Mesenchymal stem cell (in vitro differentiated cells and primary cell): ENCODE measurements at regions not wholly inside any gene's neighbourhood (a gene's known extent, or its start where the extent isn't known, plus 50 kb on each side); places are given as distances from the start of the nearest gene placed in this dataset.

Experiments used
- DNase-seq: peaks from one replicate; pipeline ENCODE4 v3.0.0-alpha.2; 2013
- H2AFZ ChIP-seq: one replicate; pipeline ENCODE4 v1.6.1; 2013; ENCODE audit warnings: low read depth, mild to moderate bottlenecking, control low read depth, inconsistent platforms, low read length, moderate library complexity
- H2AK5ac ChIP-seq: 2 replicates; pipeline ENCODE4 v1.6.1; 2013; ENCODE audit warnings: low read length, moderate library complexity, mild to moderate bottlenecking, inconsistent platforms; ENCODE audit not compliant: severe bottlenecking
- H2BK120ac ChIP-seq: one replicate; pipeline ENCODE4 v1.6.1; 2013; ENCODE audit warnings: low read depth, mild to moderate bottlenecking, inconsistent platforms, low read length, moderate library complexity
- H2BK12ac ChIP-seq, 2 experiments: one replicate each; pipeline ENCODE4 v1.6.1; 2013; ENCODE audit warnings: inconsistent platforms in 2 of 2, low read length in 2 of 2, mild to moderate bottlenecking in 2 of 2, moderate library complexity in 2 of 2, control low read depth in 1 of 2
- H2BK15ac ChIP-seq: one replicate; pipeline ENCODE4 v1.6.1; 2013; ENCODE audit warnings: mild to moderate bottlenecking, low read depth, inconsistent platforms; ENCODE audit not compliant: poor library complexity, severe bottlenecking
- H2BK5ac ChIP-seq: 2 replicates; pipeline ENCODE4 v1.6.1; 2013; ENCODE audit warnings: low read depth, mild to moderate bottlenecking, low read length, control low read depth, inconsistent platforms; ENCODE audit not compliant: poor library complexity, severe bottlenecking
- H3K14ac ChIP-seq, 2 experiments: one replicate each; pipeline ENCODE4 v1.6.1; 2013; ENCODE audit warnings: inconsistent platforms in 2 of 2, low read length in 2 of 2, control low read depth in 1 of 2, mild to moderate bottlenecking in 1 of 2, moderate library complexity in 1 of 2
- H3K18ac ChIP-seq, 2 experiments: one replicate each; pipeline ENCODE4 v1.6.1; 2013; ENCODE audit warnings: inconsistent platforms in 2 of 2, low read length in 2 of 2, control low read depth in 1 of 2, low read depth in 1 of 2, mild to moderate bottlenecking in 1 of 2
- H3K23ac ChIP-seq, 2 experiments: one replicate each; pipeline ENCODE4 v1.6.1; 2013; ENCODE audit warnings: inconsistent platforms in 2 of 2, low read length in 2 of 2, mild to moderate bottlenecking in 2 of 2, moderate library complexity in 2 of 2, control low read depth in 1 of 2
- H3K27ac ChIP-seq: 2 replicates; pipeline ENCODE4 v1.5.1; 2013; ENCODE audit warnings: mild to moderate bottlenecking, moderate library complexity, low read length, control low read depth, inconsistent platforms; ENCODE audit not compliant: poor library complexity, severe bottlenecking
- H3K27me3 ChIP-seq, 2 experiments: 2 replicates each; pipeline versions ENCODE4 v1.6.1 to v1.7.0; 2013; ENCODE audit warnings: low read length in 2 of 2, mild to moderate bottlenecking in 2 of 2, moderate library complexity in 2 of 2, control low read depth in 1 of 2, inconsistent platforms in 1 of 2; ENCODE audit not compliant: control insufficient read depth in 1 of 2, insufficient read depth in 1 of 2
- H3K36me3 ChIP-seq, 2 experiments: 2 replicates each; pipeline versions ENCODE4 v1.6.1 to v1.7.0; 2013; ENCODE audit warnings: low read length in 2 of 2, control low read depth in 1 of 2, inconsistent platforms in 1 of 2, low read depth in 1 of 2, mild to moderate bottlenecking in 1 of 2; ENCODE audit not compliant: insufficient read depth in 2 of 2, control insufficient read depth in 1 of 2
- H3K4ac ChIP-seq, 2 experiments: one replicate each; pipeline ENCODE4 v1.6.1; 2013; ENCODE audit warnings: inconsistent platforms in 2 of 2, low read length in 2 of 2, mild to moderate bottlenecking in 2 of 2, moderate library complexity in 2 of 2, control low read depth in 1 of 2, low read depth in 1 of 2
- H3K4me1 ChIP-seq: 2 replicates; pipeline ENCODE4 v1.6.1; 2013; ENCODE audit warnings: low read depth, low read length, control low read depth; ENCODE audit not compliant: control insufficient read depth, insufficient read depth
- H3K4me2 ChIP-seq: 2 replicates; pipeline ENCODE4 v1.6.1; 2013; ENCODE audit warnings: low read length, mild to moderate bottlenecking, inconsistent platforms; ENCODE audit not compliant: poor library complexity, severe bottlenecking
- H3K4me3 ChIP-seq, 2 experiments: 2 replicates each; pipeline versions ENCODE4 v1.5.1 to v1.7.0; 2013; ENCODE audit warnings: low read length in 2 of 2, mild to moderate bottlenecking in 2 of 2, control low read depth in 1 of 2, low read depth in 1 of 2; ENCODE audit not compliant: insufficient read depth in 1 of 2
- H3K79me1 ChIP-seq: replicated peaks from 2 replicates; pipeline ENCODE4 v1.6.1; 2013; ENCODE audit warnings: mild to moderate bottlenecking, control low read depth, low read length, inconsistent platforms; ENCODE audit not compliant: poor library complexity, severe bottlenecking
- H3K9ac ChIP-seq: 2 replicates; pipeline ENCODE4 v1.7.0; 2013; ENCODE audit warnings: mild to moderate bottlenecking, low read length, moderate library complexity
- H3K9me3 ChIP-seq: 2 replicates; pipeline ENCODE4 v1.7.0; 2013; ENCODE audit warnings: mild to moderate bottlenecking, low read length; ENCODE audit not compliant: control insufficient read depth
- H4K8ac ChIP-seq: one replicate; pipeline ENCODE4 v1.6.1; 2013; ENCODE audit warnings: inconsistent platforms, mild to moderate bottlenecking, low read length, moderate library complexity
- H4K91ac ChIP-seq: one replicate; pipeline ENCODE4 v1.6.1; 2013; ENCODE audit warnings: mild to moderate bottlenecking, low read length, inconsistent platforms
- WGBS: methylation state at CpG from one replicate; pipeline ENCODE4 v1.1.7; 2013; ENCODE audit warnings: mixed read lengths; 5-methylcytosine and 5-hydroxymethylcytosine counted together

GRCh38 chr10:44311563-44312051 is 73.3 kb downstream of the CXCL12 start:
- Histone ChIP-seq H3K4me3 (peak overlapping the region in 1 of 2 experiments; percentile 36), H3K9ac (peak overlapping the region; percentile 50)

GRCh38 chr10:44310762-44311562 is 73.9 kb downstream of the CXCL12 start:
- no peak overlapping the region for H2BK5ac ChIP-seq
- DNase-seq: peak; percentile 79

More at GRCh38 chr10:44311563-44312051, 73.3 kb downstream of the CXCL12 start:
- Histone ChIP-seq H3K27me3 (no peaks in the 10 kb centered on the region), H2BK120ac (no peak overlapping the region), H2BK5ac (no peak overlapping the region), H3K4me2 (no peak overlapping the region), H3K23ac (no peak overlapping the region), H4K8ac (no peak overlapping the region), H2BK15ac (no peak overlapping the region), H3K27ac (no peak overlapping the region), H3K4ac (no peak overlapping the region), H2AFZ (no peak overlapping the region), H3K14ac (no peak overlapping the region), H3K36me3 (no peaks in the 10 kb centered on the region), H2BK12ac (peak overlapping the region in 1 of 2 experiments; percentile 64), H3K4me1 (peaks cover 16% of the 10 kb centered on the region), H3K79me1 (no peaks in the 10 kb centered on the region), H2AK5ac (no peak overlapping the region), H4K91ac (peak overlapping the region; percentile 70), H3K18ac (peak overlapping the region in 1 of 2 experiments; percentile 61), H3K9me3 (no peaks in the 10 kb centered on the region)
- DNase-seq: no peak
- 89% methylated on average over 11 of the region's 12 CpGs for WGBS

GRCh38 chr10:44309939-44310761 is 74.7 kb downstream of the CXCL12 start:
- H4K91ac ChIP-seq: peak overlapping the region; percentile 96
- H3K4me3 ChIP-seq: peak overlapping the region in 1 of 2 experiments; percentile 46
- H2BK120ac ChIP-seq: peak overlapping the region; percentile 24
- H2BK5ac ChIP-seq: no peak overlapping the region
- peak overlapping the region; percentile 33 for H2BK15ac ChIP-seq
- 94% methylated on average over 32 of the region's 32 CpGs for WGBS
- no peak overlapping the region for H3K4me2 ChIP-seq
- H3K36me3 ChIP-seq: no peaks in the 10 kb centered on the region
- no peaks in the 10 kb centered on the region for H3K27me3 ChIP-seq
- no peak overlapping the region for H3K27ac ChIP-seq
- H3K4ac ChIP-seq: no peak overlapping the region
- H3K9ac ChIP-seq: peak overlapping the region; percentile 47
- no peak overlapping the region for H3K14ac ChIP-seq
- peak overlapping the region; percentile 95 for H4K8ac ChIP-seq
- H2AFZ ChIP-seq: peak overlapping the region; percentile 55
- H3K79me1 ChIP-seq: no peaks in the 10 kb centered on the region
- H2BK12ac ChIP-seq: peak overlapping the region in 1 of 2 experiments; percentile 85
- no peak overlapping the region for H3K23ac ChIP-seq
- peak overlapping the region in 1 of 2 experiments; percentile 93 for H3K18ac ChIP-seq
- H3K9me3 ChIP-seq: no peaks in the 10 kb centered on the region
- peaks cover 14% of the 10 kb centered on the region for H3K4me1 ChIP-seq
- peak overlapping the region; percentile 37 for H2AK5ac ChIP-seq
- no peak for DNase-seq

More at GRCh38 chr10:44310762-44311562, 73.9 kb downstream of the CXCL12 start:
- Histone ChIP-seq H3K79me1 (no peaks in the 10 kb centered on the region), H2BK12ac (peak overlapping the region; percentile 63 to 85), H3K9ac (peak overlapping the region; percentile 50), H3K18ac (peak overlapping the region; percentile 88 to 93), H3K27me3 (no peaks in the 10 kb centered on the region), H2AK5ac (peak overlapping the region; percentile 37), H3K4me3 (peak overlapping the region; percentile 42 to 46), H3K23ac (peak overlapping the region in 1 of 2 experiments; percentile 78), H3K4me2 (peak overlapping the region; percentile 56), H3K36me3 (no peaks in the 10 kb centered on the region), H3K4me1 (peaks cover 14% of the 10 kb centered on the region), H3K27ac (no peak overlapping the region), H3K9me3 (no peaks in the 10 kb centered on the region), H3K4ac (peak overlapping the region in 1 of 2 experiments; percentile 87), H2BK15ac (no peak overlapping the region), H2BK120ac (peak overlapping the region; percentile 71), H4K8ac (peak overlapping the region; percentile 95), H2AFZ (peak overlapping the region; percentile 55), H4K91ac (peak overlapping the region; percentile 96), H3K14ac (peak overlapping the region in 1 of 2 experiments; percentile 35)
- WGBS: 11% methylated on average over 54 of the region's 58 CpGs
